ENCODE measurements at regions not wholly inside any gene's neighbourhood (a gene's known extent, or its start where the extent isn't known, plus 50 kb on each side); places are given as distances from the start of the nearest gene placed in this dataset.
A peak's percentile ranks its signal among the peaks of the same experiment; 100 is the strongest.

DNA sequence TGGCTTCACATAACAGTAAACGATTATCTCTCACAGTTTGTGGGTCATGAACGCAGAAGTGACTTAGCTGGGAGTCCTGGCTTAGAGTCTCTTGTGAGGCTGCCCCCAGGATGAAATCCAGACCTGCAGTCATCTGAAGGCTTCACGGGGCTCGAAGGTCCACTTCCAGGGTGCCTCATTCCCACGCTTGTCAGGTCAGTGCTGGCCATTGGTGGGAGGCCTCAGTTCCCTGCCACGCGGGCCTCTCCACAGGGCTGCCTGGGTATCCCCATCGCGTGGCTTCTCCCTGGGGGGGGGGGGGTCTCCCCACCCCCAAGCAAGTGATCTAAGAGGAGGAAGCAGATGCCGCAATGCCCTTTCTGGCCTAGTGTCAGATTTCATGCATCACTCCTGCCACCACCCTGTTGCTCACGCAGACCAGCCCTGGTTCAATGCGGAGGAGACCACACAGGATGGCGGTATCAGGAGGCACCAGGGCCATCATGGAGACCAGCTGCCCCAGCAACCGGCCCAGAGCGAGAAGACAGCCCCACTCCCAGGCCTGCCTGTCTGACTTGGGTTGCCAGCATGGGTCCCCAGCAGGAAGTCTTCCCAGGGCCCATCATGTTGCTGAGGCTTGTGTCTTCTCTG, 77.3 kb upstream of the CDH5 start:
- DNase-seq: peak; percentile 43

GRCh38 chr16:66287926-66288325, 78.6 kb upstream of the CDH5 start:
- peak; percentile 41 for DNase-seq

DNA sequence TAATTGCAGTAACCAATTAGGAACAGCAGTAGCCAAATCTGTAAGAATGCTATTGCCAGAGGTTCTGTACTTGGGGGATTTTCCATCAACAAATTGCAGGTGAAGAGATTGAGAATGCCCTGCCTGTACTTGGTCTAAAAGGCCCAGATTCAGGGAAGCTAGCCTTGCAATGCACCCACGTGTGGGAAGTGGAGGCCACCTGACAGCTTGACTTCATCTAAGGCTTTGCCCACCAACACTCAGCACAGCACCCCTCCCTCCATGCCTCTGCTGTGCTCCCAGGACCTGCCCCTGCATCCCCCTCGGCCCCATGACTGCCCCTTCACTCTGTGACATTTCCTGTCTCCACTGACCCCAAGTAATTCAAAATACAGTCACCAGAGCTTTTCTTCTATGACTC, 79.1 kb upstream of the CDH5 start:
- peak; percentile 22 for DNase-seq

GRCh38 chr16:66286527-66286926, 80.0 kb upstream of the CDH5 start:
- peak; percentile 17 for DNase-seq

GRCh38 chr16:66278604-66279262, 87.8 kb upstream of the CDH5 start:
- DNase-seq: peak; percentile 80

GRCh38 chr16:66278111-66278531, 88.4 kb upstream of the CDH5 start:
- DNase-seq: peak; percentile 73

GRCh38 chr16:66277311-66278070, 89.0 kb upstream of the CDH5 start:
- DNase-seq: peak; percentile 47

DNA sequence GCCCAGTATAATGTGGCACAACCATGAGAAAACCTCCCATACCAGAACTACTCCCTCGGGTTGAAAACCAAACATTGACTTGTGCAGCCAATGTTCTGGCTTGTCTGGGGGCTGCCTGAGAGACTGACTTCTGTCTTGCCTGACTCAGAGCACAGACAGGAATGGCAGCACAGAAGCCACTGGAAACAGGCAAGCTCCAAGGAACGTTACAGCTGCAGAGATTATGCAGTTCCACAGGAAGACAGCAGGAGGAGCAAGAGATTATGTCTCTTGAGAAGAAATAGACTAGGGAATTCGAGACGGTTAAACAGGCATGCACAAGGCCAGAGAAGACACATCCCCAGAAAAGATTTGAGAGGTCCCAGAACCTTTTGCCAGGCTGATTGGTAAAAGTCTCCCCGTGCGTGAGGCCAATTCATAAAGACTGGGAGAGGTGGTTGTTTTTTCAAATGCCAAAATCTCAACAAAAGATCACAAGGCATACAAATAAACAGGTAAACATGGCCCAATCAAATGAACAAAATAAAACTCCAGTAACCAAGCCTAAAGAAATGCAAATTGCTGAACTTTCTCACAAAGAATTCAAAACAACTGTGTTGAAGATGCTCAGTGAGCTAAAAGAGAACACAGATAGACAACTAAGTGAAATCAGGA, 90.6 kb upstream of the CDH5 start:
- peak; percentile 93 for DNase-seq

DNA sequence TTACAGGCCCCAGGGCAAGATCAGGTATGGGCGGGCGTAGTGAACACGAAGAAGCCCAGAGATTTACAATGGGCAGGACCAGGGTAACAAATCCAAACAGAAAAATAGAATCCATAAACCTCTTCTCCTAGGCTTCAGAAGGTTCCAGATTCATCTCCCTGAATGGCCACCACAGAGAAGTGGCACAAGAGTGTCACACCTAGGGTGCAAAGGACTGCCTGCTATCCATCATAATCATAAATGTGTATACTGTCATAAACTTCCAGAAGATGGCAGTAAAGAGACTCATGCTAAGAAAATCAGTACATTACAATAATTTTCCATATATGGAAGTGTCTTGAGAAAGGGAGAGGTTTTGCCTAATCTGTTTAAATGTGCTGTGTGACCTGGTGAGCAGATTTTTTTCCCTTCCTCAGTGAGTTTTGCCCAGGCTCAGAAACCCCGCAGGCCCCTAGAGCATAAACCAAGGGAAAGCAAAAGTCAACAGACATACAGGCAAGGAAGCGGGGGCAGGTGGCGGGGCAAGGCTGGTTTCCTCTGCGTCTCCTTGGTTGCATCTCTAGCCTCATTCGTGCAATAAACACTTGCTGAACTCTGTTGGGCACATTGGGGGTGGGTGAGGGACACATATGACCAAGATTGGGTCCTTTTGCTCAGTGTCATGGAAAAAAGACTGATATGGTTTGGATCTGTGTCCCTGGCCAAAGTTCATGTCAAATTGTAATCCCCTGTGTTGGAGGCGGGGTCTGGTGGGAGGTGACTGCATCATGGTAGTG, 92.0 kb upstream of the CDH5 start:
- peak; percentile 37 for DNase-seq

DNA sequence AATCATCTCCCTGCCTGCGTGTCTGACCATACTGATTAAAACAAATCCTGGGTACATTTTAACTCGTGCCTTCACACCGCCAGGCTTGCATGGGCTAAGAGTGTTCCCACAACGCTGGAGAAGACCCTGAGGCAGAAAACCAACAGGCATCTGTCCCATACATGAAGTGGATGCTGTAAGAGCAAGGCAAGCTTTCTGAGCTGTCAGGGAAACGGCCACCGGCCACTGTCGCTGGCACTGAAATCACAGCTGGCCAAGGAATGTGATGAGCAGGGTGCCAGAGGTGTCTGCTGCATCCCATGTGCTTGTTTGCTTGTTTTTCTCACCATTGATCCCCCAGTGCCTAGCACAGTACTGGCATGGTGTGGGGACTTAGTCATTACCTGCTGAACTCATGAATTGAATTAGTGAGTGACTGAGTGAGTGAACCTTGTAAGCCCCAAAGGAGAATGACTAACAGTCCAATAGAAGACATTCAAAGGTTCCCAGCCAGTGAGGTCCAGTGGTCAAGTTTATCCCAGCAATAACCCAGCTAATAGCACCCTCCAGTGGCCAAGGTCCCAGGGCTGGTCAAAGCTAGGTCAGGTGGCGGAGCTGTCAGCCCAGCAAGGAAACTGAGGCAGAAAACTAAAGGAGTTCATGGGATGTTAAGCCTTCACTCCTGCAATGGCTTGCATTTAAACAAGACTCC, 92.7 kb upstream of the CDH5 start:
- DNase-seq: peak; percentile 65

DNA sequence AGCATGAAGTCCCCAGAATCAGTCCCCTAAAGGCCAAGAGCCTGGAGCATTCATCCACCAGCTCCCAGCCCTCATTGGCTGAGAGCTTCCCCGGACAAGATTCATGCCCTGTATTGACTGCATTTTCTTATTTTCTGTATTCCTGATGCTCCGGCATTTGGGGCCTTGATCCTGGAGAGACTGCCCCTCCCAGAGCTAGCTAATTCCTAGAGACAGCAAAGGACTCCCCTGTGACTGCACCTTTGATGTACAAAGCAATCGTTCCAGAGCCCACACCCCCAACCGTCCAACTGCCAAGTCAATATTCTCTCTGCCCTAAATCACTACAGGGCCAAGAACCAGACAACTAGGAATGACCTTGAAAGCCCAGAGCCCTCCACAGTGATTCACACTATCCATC, 93.4 kb upstream of the CDH5 start:
- peak; percentile 26 for DNase-seq

- peak; percentile 31 for DNase-seq
Observed at GRCh38 chr16:66272461-66272860, 94.0 kb upstream of the CDH5 start.

DNA sequence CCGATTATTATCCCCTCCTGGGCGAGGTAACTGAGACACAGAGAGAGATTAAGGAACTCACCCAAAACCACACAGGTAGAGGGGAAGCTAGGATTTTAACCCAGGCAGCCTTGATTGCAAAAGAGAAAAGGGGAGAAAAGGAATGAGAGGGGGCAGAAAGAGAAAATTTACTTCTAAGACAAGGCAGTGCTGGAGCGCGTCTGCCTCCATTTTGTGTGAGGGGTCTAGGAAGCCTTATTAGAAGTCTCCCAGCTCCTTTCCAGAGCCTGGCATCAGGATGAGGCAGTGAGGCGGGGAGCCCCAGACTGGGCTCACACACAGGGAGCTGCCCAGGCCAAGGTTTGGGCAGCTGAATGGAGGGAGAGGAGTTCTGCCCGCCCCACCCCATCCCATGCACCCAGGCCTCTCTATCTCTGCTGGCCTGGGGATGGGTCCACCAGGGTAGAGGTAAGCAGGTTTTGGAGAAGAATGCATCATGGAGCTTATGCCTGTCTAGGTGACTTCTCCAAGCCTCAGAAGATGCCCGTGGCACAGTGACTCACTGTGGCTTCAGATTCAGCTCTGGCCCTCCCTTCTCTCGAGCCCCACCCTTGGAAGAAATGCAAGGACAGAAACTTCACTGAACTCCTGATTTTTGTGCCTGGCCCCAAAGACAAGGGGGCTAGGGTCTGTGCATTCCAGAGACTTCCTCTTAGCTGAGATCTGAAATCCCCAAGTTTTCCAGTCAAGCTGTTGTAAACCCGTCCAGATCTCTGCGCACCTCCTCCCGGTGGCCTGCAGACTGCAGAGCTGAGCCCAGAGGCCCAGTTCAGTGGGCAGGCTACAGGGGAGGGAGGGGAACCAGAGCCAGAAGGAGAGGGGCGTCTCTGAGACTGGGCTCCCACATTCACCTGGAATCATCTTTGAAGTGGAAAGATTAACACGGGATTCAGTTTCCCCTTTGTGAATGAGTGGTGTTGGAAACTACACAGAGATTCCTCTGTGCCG, 95.1 kb upstream of the CDH5 start:
- peak; percentile 56 for DNase-seq

DNA sequence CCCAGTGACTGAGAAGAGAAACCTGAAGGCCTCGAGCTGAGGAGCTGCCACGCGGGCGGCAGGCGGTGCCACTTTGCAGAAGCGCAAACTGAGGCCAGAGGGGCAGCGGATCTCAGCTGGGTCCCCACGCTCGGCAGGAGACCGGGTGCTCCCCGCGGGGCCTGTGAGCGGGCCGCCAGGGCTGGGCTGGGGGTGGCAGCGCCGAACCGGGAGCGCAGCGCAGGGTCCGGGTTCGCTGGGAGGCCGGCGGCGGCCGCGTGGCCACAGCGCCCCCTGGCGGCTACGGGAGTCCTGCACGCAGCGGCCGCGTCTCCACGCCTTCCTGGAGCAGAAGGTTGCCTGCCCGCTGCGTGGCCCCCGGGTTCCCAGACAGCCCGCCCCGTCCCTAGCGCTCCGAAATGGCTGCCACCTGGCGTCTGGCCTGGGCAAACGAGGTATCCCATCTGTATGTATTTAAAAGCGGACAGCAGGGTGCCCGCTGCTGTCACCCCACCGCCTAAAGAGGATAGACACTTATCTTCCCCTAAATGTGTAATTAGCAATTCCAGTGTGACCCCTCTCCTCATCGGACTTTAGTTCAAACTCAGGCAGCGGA, 96.1 kb upstream of the CDH5 start:
- DNase-seq: peak; percentile 89

GRCh38 chr16:66269617-66270332, 96.7 kb upstream of the CDH5 start:
- DNase-seq: peak; percentile 48

DNA sequence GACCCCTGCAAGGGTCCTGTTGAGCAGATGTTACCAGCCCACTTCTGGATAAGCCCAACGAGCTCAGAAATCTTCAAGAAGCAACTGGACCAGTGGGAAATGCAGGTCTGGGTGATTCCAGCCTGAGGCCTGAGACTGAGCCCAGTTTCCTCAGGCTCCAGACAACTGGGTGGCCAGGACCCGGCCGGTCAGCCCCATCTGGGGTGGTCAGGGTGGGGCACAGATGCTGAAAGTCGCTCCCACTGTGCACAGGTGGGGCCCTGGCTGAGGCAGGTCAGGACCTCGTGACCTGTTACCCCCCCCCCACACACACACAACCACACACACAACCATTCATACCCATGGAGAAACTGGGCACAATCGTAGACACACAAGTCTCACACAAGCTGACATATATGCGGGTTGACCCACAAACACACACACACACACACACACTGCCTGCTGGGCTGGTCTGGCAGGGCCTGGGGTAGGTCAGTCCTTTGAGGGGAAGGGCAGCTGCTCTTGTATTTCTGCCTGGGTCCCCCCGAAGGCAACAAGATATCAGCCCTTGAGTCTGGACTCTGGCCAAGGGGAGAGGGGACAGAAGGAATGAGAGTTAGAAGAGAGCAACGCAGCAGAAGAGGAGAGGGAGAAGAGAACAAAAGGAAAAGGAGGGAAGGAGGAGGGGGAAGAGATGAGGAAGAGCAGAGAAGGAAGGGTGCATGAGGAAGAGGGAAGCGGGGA, 99.0 kb upstream of the CDH5 start:
- peak; percentile 44 for DNase-seq

DNA sequence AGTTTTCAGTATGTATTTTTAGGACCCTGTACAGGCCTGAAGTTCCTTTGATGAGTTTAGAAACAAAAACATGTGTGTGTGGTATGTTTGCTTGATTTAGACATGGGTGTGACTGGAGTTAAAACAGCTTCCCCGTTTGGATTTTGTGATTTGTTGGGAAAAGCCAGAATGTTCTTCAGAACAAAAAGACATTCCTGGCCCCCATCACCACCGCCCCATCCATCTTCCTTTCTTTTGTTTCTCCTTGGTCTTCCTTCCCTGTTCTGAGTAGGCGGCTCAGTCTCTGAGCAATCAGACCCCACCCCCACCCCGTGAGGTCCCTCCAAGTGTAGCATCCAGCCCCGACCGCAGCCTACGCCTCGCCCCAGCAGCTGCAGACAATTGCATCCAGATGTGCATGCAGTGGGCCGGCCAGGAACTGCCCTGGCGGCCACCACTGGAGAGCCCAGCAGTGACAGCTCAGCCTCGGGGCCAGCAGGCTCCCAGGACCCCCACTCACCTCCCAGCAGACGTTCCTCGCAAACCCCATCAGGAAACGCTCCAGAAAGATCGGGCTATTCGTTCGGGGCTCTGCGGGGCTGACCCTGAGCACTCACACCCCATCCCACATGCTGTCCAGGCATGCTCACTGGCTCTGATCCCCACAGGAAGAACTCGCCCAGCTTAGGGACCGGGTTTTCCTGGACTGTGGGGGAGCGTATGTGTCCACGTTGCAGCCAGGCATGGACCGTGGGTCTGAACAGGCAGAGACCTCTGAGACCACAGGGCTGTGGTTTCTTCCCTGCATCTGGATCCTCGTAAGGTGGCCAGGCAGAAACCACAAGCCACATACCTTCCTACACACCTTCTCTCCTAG, 99.8 kb upstream of the CDH5 start:
- DNase-seq: peak; percentile 66

DNA sequence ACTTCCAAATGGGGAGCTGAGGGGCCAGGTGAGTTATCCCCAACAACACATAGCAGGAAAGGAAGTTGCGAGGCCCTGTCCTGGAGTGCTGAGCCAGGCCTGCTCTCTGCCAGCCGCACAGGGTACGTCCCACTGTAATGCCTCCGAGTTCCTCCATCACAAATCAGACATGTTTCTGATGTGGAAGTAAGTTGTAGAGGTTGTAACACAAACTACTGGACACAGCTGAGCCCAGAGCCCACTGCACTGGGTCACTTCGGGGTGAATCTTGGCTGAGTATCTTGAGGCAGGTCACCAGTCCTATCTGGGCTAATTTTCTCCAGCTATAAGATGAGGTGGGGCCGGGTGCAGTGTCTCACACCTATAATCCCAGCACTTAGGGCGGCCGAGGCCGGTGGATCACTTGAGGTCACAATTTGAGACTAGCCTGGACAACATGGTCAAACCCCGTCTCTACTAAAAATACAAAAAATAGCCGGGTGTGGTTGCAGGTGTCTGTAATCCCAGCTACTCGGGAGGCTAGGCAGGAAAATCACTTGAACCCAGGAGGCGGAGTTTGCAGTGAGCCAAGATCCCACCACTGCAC, 100.8 kb upstream of the CDH5 start:
- peak; percentile 37 for DNase-seq
